Spleen (tissue), 11 donors: ENCODE measurements at regions not wholly inside any gene's neighbourhood (a gene's known extent, or its start where the extent isn't known, plus 50 kb on each side); places are given as distances from the start of the nearest gene placed in this dataset.

ENCODE experiments used
- DNase-seq: peaks from one replicate; pipeline ENCODE4 v3.0.0-alpha.2; 2020
- H3K27ac ChIP-seq, 8 donors: fragments of 200-600 bp; sonication (generic) in 7 of 8; 1 replicate in 4 of 8; 2 replicates in 4 of 8; pipeline versions ENCODE4 v1.5.0 to v1.8.0; 2016 to 2021; ENCODE audit warnings: inconsistent platforms in 4 of 8, mild to moderate bottlenecking in 4 of 8, moderate library complexity in 1 of 8
- H3K27me3 ChIP-seq, 7 donors: fragments of 200-600 bp; sonication (generic) in 6 of 7; replicated peaks in 1 of 7; 1 replicate in 4 of 7; 2 replicates in 3 of 7; pipeline versions ENCODE4 v1.5.0 to v1.8.0; 2016 to 2021; ENCODE audit warnings: inconsistent platforms in 3 of 7, mild to moderate bottlenecking in 1 of 7
- H3K36me3 ChIP-seq, 6 donors: fragments of 200-600 bp; sonication (generic) in 5 of 6; 1 replicate in 4 of 6; 2 replicates in 2 of 6; pipeline versions ENCODE4 v1.5.0 to v1.8.0; 2016 to 2021; ENCODE audit warnings: inconsistent platforms in 2 of 6
- H3K4me1 ChIP-seq, 6 donors: fragments of 200-600 bp; sonication (generic) in 5 of 6; 1 replicate in 3 of 6; 2 replicates in 3 of 6; pipeline versions ENCODE4 v1.5.0 to v1.8.0; 2016 to 2021; ENCODE audit warnings: inconsistent platforms in 3 of 6
- H3K4me3 ChIP-seq, 8 donors: fragments of 200-600 bp; sonication (generic) in 7 of 8; 1 replicate in 4 of 8; 2 replicates in 4 of 8; pipeline versions ENCODE4 v1.5.0 to v1.8.0; 2016 to 2021; ENCODE audit warnings: inconsistent platforms in 4 of 8, mild to moderate bottlenecking in 4 of 8, moderate library complexity in 2 of 8
- H3K9me3 ChIP-seq, 8 donors: fragments of 200-600 bp; sonication (generic) in 7 of 8; 1 replicate in 4 of 8; 2 replicates in 4 of 8; pipeline versions ENCODE4 v1.5.0 to v1.8.0; 2016 to 2021; ENCODE audit warnings: inconsistent platforms in 4 of 8
- CTCF ChIP-seq, 11 experiments: fragments of 200-600 bp in 7 of 11; fragments of 450-650 bp in 4 of 11; sonication (generic) in 4 of 11; IDR thresholded peaks in 8 of 11; conservative IDR thresholded peaks in 3 of 11; 1 replicate in 7 of 11; 2 replicates in 4 of 11; pipeline versions ENCODE4 v1.4.0 to v1.8.0; 2016 to 2021; ENCODE audit warnings: antibody characterized with exemption in 11 of 11, inconsistent platforms in 4 of 11, mild to moderate bottlenecking in 1 of 11
- POLR2A ChIP-seq, 3 donors: fragments of 450-650 bp; IDR thresholded peaks; one replicate each; pipeline ENCODE4 v1.5.1; 2017; ENCODE audit warnings: antibody characterized with exemption in 3 of 3, mild to moderate bottlenecking in 1 of 3
- POLR2AphosphoS5 ChIP-seq, 3 donors: sonication (generic); formaldehyde crosslinking; IDR thresholded peaks; one replicate each; pipeline ENCODE4 v1.5.1; 2017; ENCODE audit warnings: antibody characterized with exemption in 3 of 3
- WGBS, 5 donors: extraction: QIAGEN DNeasy Blood & Tissue Kit in 3 of 5; methylation state at CpG; one replicate each; pipeline versions ENCODE4 v1.1.5 to v1.1.7; 2013 to 2018; 5-methylcytosine and 5-hydroxymethylcytosine counted together
- intact Hi-C: fragments of 100-400 bp; cut with DNase I; formaldehyde crosslinking; loops from one replicate; pipeline ENCODE4 v1.15.0; 2023; ENCODE audit warnings: low total_unique reads
- donor health status: healthy with polysubstance abuse.
- donor health status: DM: no; HTN: no; CAD: no; lungs with moderate emphysema.
- donor health status: DM: no; HTN: no; CAD: no.
- donor health status: Bipolar disorder and iron deficiency.
- donor health status: healthy.
- donor health status: DM: no; HTN: no; CAD: no.
- donor health status: DM: yes; HTN: yes; CAD: no.

- Histone ChIP-seq H3K9me3 (peaks cover 0 to 7% (median 0%) of the 10 kb centered on the region in 8 donors), H3K4me3 (no peak overlapping the region), H3K27ac (no peak overlapping the region), H3K27me3 (no peaks in the 10 kb centered on the region), H3K36me3 (no peaks in the 10 kb centered on the region), H3K4me1 (no peaks in the 10 kb centered on the region)
- TF ChIP-seq POLR2AphosphoS5 (IDR thresholded peaks at IDR 0.05) (no peak), CTCF (IDR thresholded peaks at IDR 0.05 in 8 of 11, conservative IDR thresholded peaks at IDR 0.05 in 3 of 11) (no peak), POLR2A (IDR thresholded peaks at IDR 0.05) (no peak)
- no peak for DNase-seq
- WGBS, 5 donors, result 83 to 94% (median 85%) methylated on average over 4 of the region's 4 CpGs
- intact Hi-C loops, result no loop called here
These were observed 134.8 kb downstream of the MREG start for GRCh38 chr2:215878476-215879063.

GRCh38 chr2:215876937-215877238, 136.5 kb downstream of the MREG start:
- 78 to 93% (median 91%) methylated on average over 1 of the region's 1 CpG for WGBS, 5 donors

GRCh38 chr2:215876139-215876936, 137.0 kb downstream of the MREG start:
- H3K27me3 ChIP-seq, result no peaks in the 10 kb centered on the region
- intact Hi-C loops, result no loop called here
- H3K4me3 ChIP-seq, result no peak overlapping the region
- H3K27ac ChIP-seq, result no peak overlapping the region
- H3K9me3 ChIP-seq, result peaks cover 0 to 7% (median 0%) of the 10 kb centered on the region in 8 donors
- TF ChIP-seq CTCF (IDR thresholded peaks at IDR 0.05 in 8 of 11, conservative IDR thresholded peaks at IDR 0.05 in 3 of 11), result no peak
- TF ChIP-seq POLR2A (IDR thresholded peaks at IDR 0.05), result no peak
- no peak for TF ChIP-seq POLR2AphosphoS5 (IDR thresholded peaks at IDR 0.05)
- H3K36me3 ChIP-seq, result no peaks in the 10 kb centered on the region
- no peak for DNase-seq
- 78 to 92% (median 86%) methylated on average over 3 of the region's 3 CpGs for WGBS, 5 donors
- H3K4me1 ChIP-seq, result no peaks in the 10 kb centered on the region

More at GRCh38 chr2:215876937-215877238, 136.5 kb downstream of the MREG start:
- Histone ChIP-seq H3K4me1 (no peaks in the 10 kb centered on the region), H3K27ac (no peak overlapping the region), H3K4me3 (no peak overlapping the region), H3K27me3 (no peaks in the 10 kb centered on the region), H3K36me3 (no peaks in the 10 kb centered on the region), H3K9me3 (peaks cover 0 to 7% (median 0%) of the 10 kb centered on the region in 8 donors)
- TF ChIP-seq POLR2AphosphoS5 (IDR thresholded peaks at IDR 0.05), result no peak
- no peak for TF ChIP-seq CTCF (IDR thresholded peaks at IDR 0.05 in 8 of 11, conservative IDR thresholded peaks at IDR 0.05 in 3 of 11)
- TF ChIP-seq POLR2A (IDR thresholded peaks at IDR 0.05), result no peak
- intact Hi-C loops, result no loop called here
- no peak for DNase-seq

- WGBS, 5 donors, result 87 to 89% (median 88%) methylated on average over 2 of the region's 2 CpGs
- intact Hi-C loops, result no loop called here
These were observed 138.9 kb downstream of the MREG start for GRCh38 chr2:215874418-215874817.

More at GRCh38 chr2:215874418-215874817, 138.9 kb downstream of the MREG start:
- Histone ChIP-seq H3K36me3 (no peaks in the 10 kb centered on the region), H3K9me3 (peaks cover 0 to 7% (median 0%) of the 10 kb centered on the region in 8 donors), H3K4me3 (no peak overlapping the region), H3K27ac (no peak overlapping the region), H3K4me1 (no peaks in the 10 kb centered on the region), H3K27me3 (no peaks in the 10 kb centered on the region)
- no peak for DNase-seq
- TF ChIP-seq CTCF (IDR thresholded peaks at IDR 0.05 in 8 of 11, conservative IDR thresholded peaks at IDR 0.05 in 3 of 11) (no peak), POLR2AphosphoS5 (IDR thresholded peaks at IDR 0.05) (no peak), POLR2A (IDR thresholded peaks at IDR 0.05) (no peak)
